ENCODE measurements at regions not wholly inside any gene's neighbourhood (a gene's known extent, or its start where the extent isn't known, plus 50 kb on each side); places are given as distances from the start of the nearest gene placed in this dataset.

DNA sequence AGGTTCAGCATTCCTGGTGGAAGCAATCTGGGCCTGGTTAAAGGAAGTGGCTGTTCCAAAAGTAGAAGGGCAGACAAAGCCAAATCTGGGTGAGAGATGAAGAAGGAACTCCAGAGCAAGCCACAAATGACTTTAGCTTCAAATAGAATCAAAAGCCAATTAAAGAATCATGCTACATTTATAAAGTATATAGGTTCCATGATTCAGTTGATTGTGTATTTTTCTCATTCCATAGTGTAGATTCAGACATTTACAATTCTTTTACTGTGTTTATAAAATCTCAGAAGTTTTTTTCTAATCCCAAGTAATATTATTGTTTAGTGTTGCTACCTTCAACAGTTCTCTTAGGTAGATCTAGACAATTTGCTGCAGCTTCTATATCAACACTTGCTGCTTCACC, 262.0 kb downstream of the PLK2 start:
- POLR2A ChIA-PET = no interaction called here
- Mint-ChIP-seq H3K27ac (no peak overlapping the region), H3K9me3 (peaks cover 0 to 11% (median 0%) of the 10 kb centered on the region in 9 donors), H3K36me3 (no peaks in the 10 kb centered on the region), H3K4me3 (no peak overlapping the region), H3K27me3 (peaks cover 0 to 5% (median 0%) of the 10 kb centered on the region in 5 donors), H3K4me1 (no peaks in the 10 kb centered on the region)
- no peak for DNase-seq
- ATAC-seq = no peak

DNA sequence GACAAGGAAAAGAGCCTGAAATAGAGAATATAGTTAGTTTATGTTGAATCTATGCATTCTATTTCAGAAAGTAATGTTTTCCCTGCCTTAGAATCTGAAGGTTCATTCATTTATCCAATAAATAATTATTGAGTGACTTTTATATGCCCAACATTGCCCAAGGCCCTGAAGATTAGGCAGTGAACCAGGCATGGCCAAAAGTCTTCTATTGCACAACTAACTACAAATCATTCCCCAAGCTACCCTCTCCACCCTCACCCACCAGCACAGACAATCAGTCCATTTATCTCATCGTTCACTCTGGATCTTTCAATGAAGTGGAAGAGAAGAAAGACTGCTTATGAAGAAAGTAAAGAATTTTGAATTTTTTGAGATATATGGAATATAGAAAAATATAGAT, 268.4 kb downstream of the PLK2 start:
- peaks cover 0 to 16% (median 1%) of the 10 kb centered on the region in 5 donors for H3K27me3 Mint-ChIP-seq
- ATAC-seq = no peak
- POLR2A ChIA-PET = no interaction called here
- no peak overlapping the region for H3K4me3 Mint-ChIP-seq
- no peak overlapping the region for H3K27ac Mint-ChIP-seq
- DNase-seq = no peak
- H3K4me1 Mint-ChIP-seq = no peaks in the 10 kb centered on the region
- peaks cover 0 to 11% (median 0%) of the 10 kb centered on the region in 9 donors for H3K9me3 Mint-ChIP-seq
- no peaks in the 10 kb centered on the region for H3K36me3 Mint-ChIP-seq

DNA sequence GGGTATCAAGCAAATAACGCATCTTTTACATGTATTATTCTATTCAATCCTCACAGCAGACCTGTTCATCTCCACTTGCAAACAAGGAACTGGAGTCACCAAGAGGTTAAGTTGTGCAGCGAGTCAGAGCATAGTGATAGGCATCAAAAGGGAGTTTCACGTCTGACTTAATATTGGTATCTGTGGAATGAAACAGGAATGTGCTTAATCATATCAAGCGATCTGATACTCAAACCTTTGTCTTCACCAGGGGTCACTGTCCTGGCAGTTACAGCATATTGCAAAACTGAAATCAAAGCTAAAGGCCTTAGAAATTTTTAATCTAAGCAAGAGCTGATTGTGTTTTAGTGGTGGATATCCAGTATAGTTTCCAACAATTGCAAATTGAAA, 271.6 kb downstream of the PLK2 start:
- no peak overlapping the region for H3K4me3 Mint-ChIP-seq
- H3K27ac Mint-ChIP-seq = no peak overlapping the region
- peaks cover 0 to 16% (median 1%) of the 10 kb centered on the region in 5 donors for H3K27me3 Mint-ChIP-seq

DNA sequence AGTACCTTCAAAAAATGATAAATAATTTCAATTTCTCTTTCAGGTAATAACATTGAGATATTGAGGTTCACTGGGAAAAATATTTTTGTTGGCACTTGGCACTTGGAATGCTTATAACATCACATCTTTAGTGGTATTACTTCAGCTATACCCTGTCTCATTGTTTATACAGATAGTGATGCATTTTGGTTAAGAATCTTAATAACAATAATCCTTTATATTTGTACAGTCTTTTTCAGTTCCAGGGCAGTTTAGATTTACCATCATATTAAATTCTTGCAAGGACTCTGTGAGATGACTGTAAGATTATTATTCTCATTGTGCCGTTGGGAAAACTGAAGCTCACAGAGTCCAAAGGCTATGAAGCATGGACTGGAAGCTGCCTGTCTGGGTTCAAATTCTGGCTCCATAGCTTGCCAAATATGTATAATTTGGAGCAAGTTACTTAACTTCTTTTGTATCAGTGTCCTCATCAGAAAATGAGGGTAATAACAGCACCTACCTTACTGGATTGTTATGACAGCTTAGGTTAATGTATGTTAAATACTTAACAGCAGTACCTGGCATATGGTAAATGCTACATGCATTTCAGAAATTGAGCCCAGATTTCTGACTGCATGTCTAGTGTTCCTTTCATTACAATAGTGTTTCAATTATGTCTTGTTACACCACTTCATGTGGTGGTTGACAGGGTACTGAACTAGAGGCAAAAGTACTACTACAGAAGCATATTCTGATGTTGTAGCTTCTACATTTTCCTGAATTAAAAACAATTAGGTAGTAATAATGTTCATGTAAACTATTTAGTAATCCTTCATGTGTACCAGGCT, 272.2 kb downstream of the PLK2 start:
- Mint-ChIP-seq H3K27me3 (peaks cover 0 to 16% (median 1%) of the 10 kb centered on the region in 5 donors), H3K9me3 (no peaks in the 10 kb centered on the region), H3K4me3 (no peak overlapping the region), H3K27ac (no peak overlapping the region), H3K36me3 (no peaks in the 10 kb centered on the region), H3K4me1 (no peaks in the 10 kb centered on the region)
- POLR2A ChIA-PET = no interaction called here
- DNase-seq (no peak), ATAC-seq (no peak)

More for the DNA sequence above, 271.6 kb downstream of the PLK2 start:
- no peak for DNase-seq
- POLR2A ChIA-PET = no interaction called here
- H3K9me3 Mint-ChIP-seq = no peaks in the 10 kb centered on the region
- no peaks in the 10 kb centered on the region for H3K36me3 Mint-ChIP-seq
- ATAC-seq = no peak
- H3K4me1 Mint-ChIP-seq = no peaks in the 10 kb centered on the region

DNA sequence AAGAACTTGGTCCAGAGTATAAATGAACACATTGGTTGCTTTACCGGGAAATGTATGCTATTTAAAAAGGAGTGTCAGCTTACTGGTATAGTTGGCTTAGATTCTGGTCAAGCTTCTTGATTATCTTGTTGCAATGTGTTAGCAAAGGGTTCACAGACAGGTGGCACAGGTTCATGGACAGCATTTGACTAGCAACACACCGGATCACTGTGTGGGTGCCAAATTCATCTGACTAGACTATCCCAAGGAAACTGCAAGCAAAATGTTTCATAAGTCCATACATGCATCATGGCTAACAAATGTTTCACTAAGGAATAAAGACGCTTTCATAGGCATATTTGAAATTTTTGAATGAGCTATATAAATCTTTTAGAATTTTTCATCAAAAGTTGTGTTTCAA, 274.1 kb downstream of the PLK2 start:
- Mint-ChIP-seq H3K36me3 (no peaks in the 10 kb centered on the region), H3K27ac (no peak overlapping the region), H3K4me3 (no peak overlapping the region), H3K4me1 (no peaks in the 10 kb centered on the region), H3K9me3 (no peaks in the 10 kb centered on the region), H3K27me3 (peaks cover 0 to 9% (median 1%) of the 10 kb centered on the region in 5 donors)
- POLR2A ChIA-PET = no interaction called here
- ATAC-seq (no peak), DNase-seq (no peak)

DNA sequence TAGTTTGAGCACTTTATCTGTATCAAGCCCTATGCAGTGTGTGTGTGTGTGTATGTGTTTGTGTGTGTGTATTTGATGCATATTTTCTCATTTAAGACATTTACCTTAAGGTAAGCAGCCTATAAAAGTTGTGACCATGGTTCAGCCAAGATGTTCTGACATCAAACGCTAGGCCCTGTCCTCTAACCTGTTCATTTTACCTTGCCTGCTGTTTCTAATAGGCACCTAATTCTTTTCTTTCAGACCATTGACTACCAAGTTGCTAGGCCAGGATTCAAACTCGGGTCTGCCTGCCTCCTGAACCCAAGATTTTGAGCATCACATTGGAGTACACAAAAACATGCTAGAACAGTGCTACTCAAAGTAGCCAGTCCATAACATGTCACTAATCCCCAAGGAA, 274.5 kb downstream of the PLK2 start:
- DNase-seq = no peak
- Mint-ChIP-seq H3K4me1 (no peaks in the 10 kb centered on the region), H3K27ac (no peak overlapping the region), H3K27me3 (peaks cover 0 to 5% (median under 1%) of the 10 kb centered on the region in 5 donors), H3K9me3 (no peaks in the 10 kb centered on the region), H3K4me3 (no peak overlapping the region), H3K36me3 (no peaks in the 10 kb centered on the region)
- POLR2A ChIA-PET = no interaction called here
- no peak for ATAC-seq

DNA sequence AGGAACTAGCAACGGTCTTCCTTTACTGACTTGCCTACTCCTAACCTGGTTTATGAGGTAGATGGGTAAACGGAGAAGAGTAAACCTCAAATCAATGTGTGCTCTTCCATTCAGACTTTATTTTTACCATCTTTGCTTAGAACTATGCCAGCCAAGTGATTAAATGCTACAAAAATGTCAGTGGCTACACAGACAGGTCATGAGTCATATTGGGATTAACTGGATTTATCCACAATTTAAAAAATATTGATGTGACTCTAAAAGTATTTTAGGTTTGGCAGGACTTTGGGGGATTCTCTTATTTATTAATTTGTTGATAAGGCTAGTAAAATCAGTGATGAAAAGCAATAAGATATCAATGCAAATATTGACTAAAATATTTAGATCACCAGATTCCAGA, 275.0 kb downstream of the PLK2 start:
- Mint-ChIP-seq H3K4me3 (no peak overlapping the region), H3K27me3 (no peaks in the 10 kb centered on the region), H3K27ac (no peak overlapping the region), H3K4me1 (no peaks in the 10 kb centered on the region), H3K9me3 (no peaks in the 10 kb centered on the region), H3K36me3 (no peaks in the 10 kb centered on the region)
- POLR2A ChIA-PET = no interaction called here
- DNase-seq (no peak), ATAC-seq (no peak)

DNA sequence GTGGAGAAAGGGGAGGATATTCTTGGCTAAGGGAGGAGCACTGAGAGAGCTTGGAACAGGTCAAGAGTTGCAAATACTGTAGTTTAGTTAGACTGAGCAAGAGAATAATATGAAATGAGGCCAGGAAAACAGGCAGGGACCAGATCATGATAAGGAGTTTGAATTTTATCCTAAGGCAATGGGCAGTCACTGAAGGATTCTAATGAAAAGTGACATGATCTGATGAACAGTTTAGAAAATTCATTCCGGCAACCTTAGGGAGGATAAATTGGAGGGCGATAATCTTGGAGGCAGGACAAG, 276.1 kb downstream of the PLK2 start:
- Mint-ChIP-seq H3K4me1 (no peaks in the 10 kb centered on the region), H3K4me3 (no peak overlapping the region), H3K27ac (no peak overlapping the region), H3K27me3 (no peaks in the 10 kb centered on the region), H3K36me3 (no peaks in the 10 kb centered on the region), H3K9me3 (no peaks in the 10 kb centered on the region)
- no peak for ATAC-seq
- no peak for DNase-seq
- POLR2A ChIA-PET = no interaction called here

DNA sequence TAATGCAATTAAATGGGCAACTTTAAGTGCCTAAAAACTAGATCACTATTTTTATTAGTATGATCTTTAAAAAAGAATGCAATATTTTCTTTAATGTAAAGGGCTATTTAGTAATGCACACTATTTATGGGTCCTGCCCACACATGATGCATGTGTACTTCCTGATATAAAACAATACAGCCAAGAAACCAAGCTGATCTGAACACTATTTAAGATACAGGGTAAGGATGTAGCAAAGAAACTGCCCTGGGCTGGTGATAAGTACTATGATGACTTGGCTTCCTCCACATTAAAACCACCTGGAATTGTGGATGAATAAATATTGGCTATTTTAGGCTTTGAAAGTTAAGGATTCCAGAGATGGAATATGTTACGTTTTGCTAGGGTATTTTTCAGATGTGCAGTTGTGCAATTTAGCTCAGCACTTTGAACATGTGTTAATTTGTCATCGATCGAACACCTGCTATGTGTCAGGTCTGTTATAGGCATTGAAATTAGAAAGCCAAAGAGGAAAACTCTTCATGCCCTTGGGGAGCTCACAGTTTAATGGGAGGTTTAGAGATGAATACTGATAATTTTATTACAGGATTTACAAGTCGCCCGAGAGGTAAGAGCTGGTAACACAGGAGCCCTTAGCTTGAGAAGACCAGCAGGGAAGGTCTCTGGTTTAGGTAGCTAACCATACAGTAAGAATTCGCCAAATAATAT, 276.7 kb downstream of the PLK2 start:
- POLR2A ChIA-PET = no interaction called here
- Mint-ChIP-seq H3K27me3 (peaks cover 0 to 5% (median 0%) of the 10 kb centered on the region in 5 donors), H3K4me1 (no peaks in the 10 kb centered on the region), H3K4me3 (no peak overlapping the region), H3K9me3 (no peaks in the 10 kb centered on the region), H3K27ac (no peak overlapping the region), H3K36me3 (no peaks in the 10 kb centered on the region)
- ATAC-seq = no peak
- no peak for DNase-seq

DNA sequence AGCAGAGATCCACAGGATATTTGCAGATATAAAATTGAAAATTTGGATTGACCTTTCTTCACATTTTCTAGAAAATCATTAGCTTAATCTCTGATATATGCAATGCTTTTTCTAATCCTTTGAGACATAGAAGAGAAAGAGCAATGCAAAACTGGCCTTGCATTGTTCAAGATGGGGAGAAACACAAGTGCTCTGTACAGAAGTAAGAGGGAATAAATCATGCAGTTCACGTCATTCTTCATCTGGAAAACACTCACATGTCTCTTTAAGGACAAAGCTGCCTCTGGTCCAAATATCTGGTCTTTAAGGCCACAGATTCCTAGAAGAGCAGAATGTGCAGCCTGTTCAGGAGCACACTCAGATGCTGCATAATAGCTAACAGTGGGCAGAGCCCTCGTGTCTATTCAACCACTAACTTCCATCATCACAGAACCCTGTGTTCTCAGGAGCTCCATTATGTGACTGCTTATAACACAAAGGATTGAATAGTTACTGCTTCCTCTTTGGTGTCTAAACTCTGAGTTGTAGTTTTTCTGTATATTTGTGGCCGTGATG, 277.5 kb downstream of the PLK2 start:
- POLR2A ChIA-PET = no interaction called here
- Mint-ChIP-seq H3K27me3 (peaks cover 0 to 6% (median 0%) of the 10 kb centered on the region in 5 donors), H3K4me1 (no peaks in the 10 kb centered on the region), H3K4me3 (no peak overlapping the region), H3K27ac (no peak overlapping the region), H3K36me3 (no peaks in the 10 kb centered on the region), H3K9me3 (no peaks in the 10 kb centered on the region)
- ATAC-seq = no peak
- no peak for DNase-seq

DNA sequence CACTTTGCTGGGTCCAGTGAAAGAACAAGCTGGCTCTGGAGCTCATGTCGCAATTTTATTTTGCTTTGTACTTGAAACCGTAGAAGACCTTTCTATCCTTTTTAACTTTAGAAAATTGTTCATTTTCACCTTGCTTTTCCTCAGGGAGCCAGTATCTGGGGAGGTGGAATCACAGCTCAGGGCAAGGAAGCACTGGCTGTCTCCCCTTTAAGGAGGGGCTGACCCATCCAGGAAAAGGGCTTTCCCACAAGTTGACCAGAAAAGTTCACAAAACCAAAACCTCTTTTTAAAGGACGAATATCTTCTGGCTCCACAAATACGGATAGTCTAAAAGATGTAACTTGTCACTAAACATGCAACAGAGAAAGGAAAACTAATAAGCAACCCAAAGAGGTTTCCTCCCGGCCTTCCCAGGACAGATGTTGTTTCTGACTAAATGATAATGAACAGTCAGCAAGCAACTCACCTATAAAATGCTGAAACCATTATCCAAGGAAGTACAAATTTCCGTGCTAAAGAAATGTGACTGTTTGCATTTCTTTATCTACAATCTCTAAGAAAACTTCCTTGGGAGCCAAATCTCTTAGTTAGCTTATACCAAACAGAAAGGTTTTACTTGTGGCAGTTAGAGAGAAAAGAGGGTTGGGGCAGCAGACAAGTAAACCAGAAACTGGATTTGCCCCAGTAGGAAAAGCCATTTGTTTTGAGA, 278.2 kb downstream of the PLK2 start:
- no peak for ATAC-seq
- Mint-ChIP-seq H3K9me3 (no peaks in the 10 kb centered on the region), H3K4me3 (no peak overlapping the region), H3K36me3 (no peaks in the 10 kb centered on the region), H3K27ac (no peak overlapping the region), H3K27me3 (peaks cover 0 to 6% (median 0%) of the 10 kb centered on the region in 5 donors), H3K4me1 (no peaks in the 10 kb centered on the region)
- POLR2A ChIA-PET = no interaction called here
- DNase-seq = no peak

DNA sequence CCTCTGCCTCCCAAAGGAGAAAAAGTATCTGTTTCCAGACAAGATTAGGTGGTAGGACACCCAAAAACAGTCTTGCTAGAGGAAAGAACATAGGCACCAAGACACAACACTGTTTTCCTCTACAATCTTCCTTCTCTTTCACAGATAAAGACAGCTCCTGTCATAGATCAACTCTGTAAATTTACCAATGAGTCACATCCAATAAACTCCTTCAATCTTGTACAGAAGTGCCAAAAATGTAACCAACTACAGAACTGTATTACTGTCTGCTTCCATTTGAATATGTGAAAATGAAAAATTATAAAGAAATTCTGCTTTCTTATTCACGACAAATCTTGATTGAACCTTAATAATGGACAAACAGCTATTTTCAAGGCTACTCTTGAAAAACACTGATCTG, 286.9 kb downstream of the PLK2 start:
- Mint-ChIP-seq H3K4me3 (no peak overlapping the region), H3K9me3 (peaks cover 0 to 4% (median 0%) of the 10 kb centered on the region in 9 donors), H3K27me3 (peaks cover 0 to 12% (median 3%) of the 10 kb centered on the region in 5 donors), H3K36me3 (no peaks in the 10 kb centered on the region), H3K4me1 (no peaks in the 10 kb centered on the region), H3K27ac (no peak overlapping the region)
- ATAC-seq = no peak
- POLR2A ChIA-PET = no interaction called here
- no peak for DNase-seq

DNA sequence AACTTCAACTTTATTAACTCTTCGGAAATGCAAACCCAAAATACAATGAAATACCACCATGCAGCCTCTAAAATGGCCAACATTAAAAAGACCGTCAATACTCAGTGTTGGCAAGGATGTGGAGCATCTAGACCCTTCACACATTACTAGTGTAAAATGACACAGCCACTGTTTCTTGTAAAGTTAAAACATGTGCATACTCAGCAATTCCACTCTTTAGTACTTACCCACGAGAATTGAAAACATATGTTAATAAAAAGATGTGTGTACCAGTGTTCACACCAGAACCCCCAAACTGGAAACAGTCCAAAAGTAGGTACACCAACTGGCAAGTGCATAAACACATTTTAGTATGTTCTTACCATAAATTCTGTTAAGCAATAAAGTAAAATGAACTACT, 294.7 kb downstream of the PLK2 start:
- no peak for ATAC-seq
- Mint-ChIP-seq H3K4me1 (no peaks in the 10 kb centered on the region), H3K36me3 (no peaks in the 10 kb centered on the region), H3K27ac (no peak overlapping the region), H3K9me3 (peaks cover 0 to 4% (median 0%) of the 10 kb centered on the region in 9 donors), H3K27me3 (peaks cover 0 to 8% (median 3%) of the 10 kb centered on the region in 5 donors), H3K4me3 (no peak overlapping the region)
- no peak for DNase-seq
- POLR2A ChIA-PET = no interaction called here

All from naive thymus-derived CD8-positive, alpha-beta T cell (primary cell).